HG02885 (cell line): ENCODE measurements at regions not wholly inside any gene's neighbourhood (a gene's known extent, or its start where the extent isn't known, plus 50 kb on each side); places are given as distances from the start of the nearest gene placed in this dataset.

Source experiments
- ATAC-seq: cut with Tn5 transposase; IDR thresholded peaks from one replicate; pipeline ENCODE4 v1.9.1; 2021; ENCODE audit warnings: mild to moderate bottlenecking; ENCODE audit not compliant: unreplicated experiment, poor library complexity

GRCh38 chr9:107639426-107639825 is 149.9 kb upstream of the KLF4 start:
- no peak for ATAC-seq

- ATAC-seq = no peak
Measured at GRCh38 chr9:107638521-107639310, 149.1 kb upstream of the KLF4 start.

- no peak for ATAC-seq
Measured at GRCh38 chr9:107637421-107638420, 148.2 kb upstream of the KLF4 start.

GRCh38 chr9:107636571-107637381 is 147.2 kb upstream of the KLF4 start:
- no peak for ATAC-seq

GRCh38 chr9:107635803-107636174 is 146.2 kb upstream of the KLF4 start:
- no peak for ATAC-seq

- ATAC-seq = no peak
Measured at GRCh38 chr9:107635101-107635802, 145.7 kb upstream of the KLF4 start.

GRCh38 chr9:107633406-107633805 is 143.8 kb upstream of the KLF4 start:
- ATAC-seq = no peak

- no peak for ATAC-seq
Measured at GRCh38 chr9:107632661-107633060, 143.1 kb upstream of the KLF4 start.

- ATAC-seq = no peak
Measured at GRCh38 chr9:107632216-107632615, 142.6 kb upstream of the KLF4 start.

GRCh38 chr9:107631788-107632187 is 142.2 kb upstream of the KLF4 start:
- no peak for ATAC-seq

GRCh38 chr9:107630156-107630555 is 140.6 kb upstream of the KLF4 start:
- no peak for ATAC-seq

GRCh38 chr9:107628444-107628843 is 138.9 kb upstream of the KLF4 start:
- no peak for ATAC-seq

GRCh38 chr9:107627781-107628180 is 138.2 kb upstream of the KLF4 start:
- ATAC-seq = no peak

GRCh38 chr9:107626118-107626517 is 136.5 kb upstream of the KLF4 start:
- ATAC-seq = no peak

- no peak for ATAC-seq
Measured at GRCh38 chr9:107625383-107625984, 135.9 kb upstream of the KLF4 start.

- no peak for ATAC-seq
Measured at GRCh38 chr9:107624234-107624948, 134.8 kb upstream of the KLF4 start.

- no peak for ATAC-seq
Measured at GRCh38 chr9:107621436-107621835, 131.9 kb upstream of the KLF4 start.

GRCh38 chr9:107620801-107621200 is 131.2 kb upstream of the KLF4 start:
- no peak for ATAC-seq

- ATAC-seq = no peak
Measured at GRCh38 chr9:107620236-107620635, 130.7 kb upstream of the KLF4 start.
